Stimulated activated CD4-positive, alpha-beta T cell treated with anti-CD3 and anti-CD28 coated beads, Interleukin-4, amount 100 ng/mL, for 24 hours (primary cell): ENCODE measurements at regions not wholly inside any gene's neighbourhood (a gene's known extent, or its start where the extent isn't known, plus 50 kb on each side); places are given as distances from the start of the nearest gene placed in this dataset.
A peak's percentile ranks its signal among the peaks of the same experiment; 100 is the strongest.
"Not testable (repeated sequence)": the region's sequence is repeated elsewhere in the genome, so short reads cannot be mapped to it uniquely, and the experiment has no call there.

Source experiments
- DNase-seq: peaks from one replicate; pipeline ENCODE4 v3.0.0-alpha.2; 2020

DNA sequence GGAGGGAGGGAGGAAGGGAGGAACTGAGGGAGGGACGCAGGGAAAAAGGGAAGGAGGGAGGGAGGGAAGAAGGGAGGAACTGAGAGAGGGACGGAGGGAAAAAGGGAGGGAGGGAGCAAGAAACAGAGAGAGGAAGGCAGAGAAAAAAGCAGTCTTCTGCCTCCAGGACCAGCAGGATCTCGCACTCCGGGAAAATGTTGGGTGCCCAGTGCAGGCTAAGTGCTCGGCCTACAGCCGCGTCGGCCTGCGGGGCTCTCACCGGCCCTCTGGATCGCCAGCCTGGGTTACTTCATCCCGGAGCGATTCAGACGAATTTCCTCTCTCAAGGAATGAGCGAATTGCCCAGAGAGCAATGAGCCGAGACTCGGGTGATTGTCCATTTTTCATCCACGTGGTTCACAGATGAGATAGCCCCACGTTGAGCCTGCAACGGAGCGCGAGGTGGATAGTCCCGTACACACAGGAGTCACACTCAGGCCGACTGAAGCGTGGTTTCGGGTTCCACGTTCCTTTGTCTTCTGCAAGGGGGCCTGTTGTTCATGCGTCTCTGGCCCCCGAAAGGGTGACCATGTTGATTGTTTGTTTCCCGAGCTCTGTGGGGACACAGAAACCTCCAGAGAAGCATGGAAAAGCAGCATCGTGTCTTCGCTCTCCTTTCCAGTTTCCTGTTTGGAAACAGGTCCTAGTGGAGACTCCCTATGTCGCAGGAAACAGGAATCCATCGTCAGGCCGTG, 1937.1 kb upstream of the DEFB115 start:
- not testable (repeated sequence) for DNase-seq

DNA sequence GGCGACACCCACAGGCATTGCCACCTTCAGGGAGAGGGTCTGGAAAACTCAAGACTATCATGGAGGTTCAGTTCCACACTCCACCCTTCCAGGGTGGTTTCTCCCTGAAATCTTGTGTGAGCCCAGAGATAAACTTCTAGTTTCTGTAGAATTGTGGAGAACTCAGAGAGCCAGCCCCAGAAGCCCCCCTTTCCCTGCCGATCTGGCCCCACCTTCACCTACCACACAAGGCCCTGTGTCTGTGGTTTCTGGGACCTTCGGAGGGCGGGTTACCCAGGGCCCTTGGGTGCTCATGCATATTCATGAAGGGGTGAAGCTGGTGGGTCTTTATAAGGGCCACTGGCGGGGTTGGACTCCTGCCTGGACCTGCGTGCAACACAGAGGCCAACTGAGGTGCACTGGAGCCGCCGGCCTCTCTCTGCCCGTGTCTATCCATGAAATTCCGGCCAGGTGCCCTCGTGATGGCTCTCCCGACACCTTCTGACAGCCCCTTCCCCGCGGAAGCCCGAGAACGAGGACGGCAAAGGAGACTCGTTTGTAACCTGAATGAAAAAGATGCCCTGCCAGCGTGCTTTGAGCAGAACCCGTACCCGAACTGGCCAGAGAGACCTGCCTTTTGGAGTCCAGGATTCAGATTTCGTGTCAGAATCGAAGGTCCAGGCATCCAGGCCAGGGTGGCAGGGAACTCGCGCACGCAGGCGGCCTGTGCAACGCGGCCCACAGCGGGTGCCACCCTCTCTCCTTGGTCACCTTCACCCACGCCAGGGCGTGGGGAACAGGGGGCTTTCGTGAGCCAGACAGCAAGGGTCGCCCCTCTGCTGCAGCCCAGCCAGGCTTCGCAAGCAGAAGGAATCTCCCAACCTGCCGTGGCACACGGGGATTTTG, 1933.6 kb upstream of the DEFB115 start:
- not testable (repeated sequence) for DNase-seq

DNA sequence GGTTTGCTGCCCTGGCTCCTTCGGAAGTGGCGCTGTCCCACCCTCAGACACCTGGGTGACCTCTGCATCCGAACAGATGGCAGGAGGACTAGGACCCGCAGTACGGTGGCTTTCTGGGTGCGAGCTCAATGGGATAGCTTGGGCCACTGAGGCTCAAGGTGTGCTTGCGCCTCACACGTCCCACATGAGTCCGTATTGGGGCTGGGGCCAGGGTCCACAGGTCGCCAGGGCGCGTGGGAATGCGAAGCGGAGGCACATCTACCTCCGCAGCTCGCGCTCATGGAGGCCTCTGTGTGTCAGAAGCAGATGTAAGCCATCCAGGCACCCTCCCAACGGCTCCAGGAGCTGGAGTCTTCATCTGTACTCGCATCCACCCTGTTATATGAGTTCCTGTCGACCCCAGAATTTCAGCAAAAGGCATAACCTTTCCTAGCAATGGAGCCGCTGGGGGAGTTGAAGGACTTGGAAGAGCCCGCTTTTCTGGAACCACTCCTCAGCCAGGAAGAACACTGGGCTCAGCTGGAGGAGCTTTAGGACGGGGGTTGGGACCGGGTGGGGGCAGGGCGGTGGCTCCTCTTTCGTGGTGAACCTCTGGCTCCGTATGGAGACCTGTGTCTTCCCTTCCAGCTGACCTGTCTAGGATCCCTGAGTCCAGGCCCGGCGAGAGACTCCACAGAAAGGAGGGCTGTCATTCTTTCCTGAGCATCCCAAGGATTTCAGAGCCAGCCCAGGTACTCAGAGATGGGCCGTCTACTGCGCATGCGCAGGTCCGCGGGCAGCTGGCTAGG, 1932.8 kb upstream of the DEFB115 start:
- not testable (repeated sequence) for DNase-seq

DNA sequence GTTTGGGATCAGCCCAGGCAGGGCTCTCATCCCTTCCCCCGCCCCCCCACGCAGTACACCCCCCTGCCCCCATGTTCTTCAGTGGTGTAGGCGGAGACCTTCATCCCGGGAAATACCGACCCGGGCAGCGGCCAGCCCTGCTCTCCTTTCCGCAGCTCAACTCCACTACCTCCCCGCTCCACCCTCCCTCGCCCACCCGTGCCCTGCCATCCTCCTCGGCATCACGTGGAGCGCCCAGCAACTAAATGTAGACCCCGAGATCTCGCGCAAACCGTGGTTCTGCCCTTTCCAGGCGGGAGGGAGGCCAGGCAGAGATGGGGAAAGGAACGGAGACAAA, 1932.2 kb upstream of the DEFB115 start:
- DNase-seq: no peak

DNA sequence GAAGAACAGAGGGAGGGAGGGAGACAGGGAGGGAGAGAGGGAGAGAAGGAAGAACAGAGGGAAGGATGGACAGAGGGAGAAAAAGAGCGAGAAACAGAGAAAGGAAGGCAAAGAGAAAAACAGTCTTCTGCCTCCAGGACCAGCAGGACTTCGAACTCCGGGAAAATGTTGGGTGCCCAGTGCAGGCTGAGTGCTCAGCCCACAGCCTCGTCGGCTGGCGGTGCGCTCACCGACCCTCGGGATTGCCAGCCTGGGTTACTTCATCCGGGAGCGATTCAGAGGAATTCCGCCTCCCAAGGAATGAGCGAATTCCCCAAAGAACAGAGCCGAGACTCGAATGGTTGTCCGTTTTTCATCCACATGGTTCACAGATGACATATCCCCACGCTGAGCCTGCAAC, 1931.7 kb upstream of the DEFB115 start:
- DNase-seq: not testable (repeated sequence)

DNA sequence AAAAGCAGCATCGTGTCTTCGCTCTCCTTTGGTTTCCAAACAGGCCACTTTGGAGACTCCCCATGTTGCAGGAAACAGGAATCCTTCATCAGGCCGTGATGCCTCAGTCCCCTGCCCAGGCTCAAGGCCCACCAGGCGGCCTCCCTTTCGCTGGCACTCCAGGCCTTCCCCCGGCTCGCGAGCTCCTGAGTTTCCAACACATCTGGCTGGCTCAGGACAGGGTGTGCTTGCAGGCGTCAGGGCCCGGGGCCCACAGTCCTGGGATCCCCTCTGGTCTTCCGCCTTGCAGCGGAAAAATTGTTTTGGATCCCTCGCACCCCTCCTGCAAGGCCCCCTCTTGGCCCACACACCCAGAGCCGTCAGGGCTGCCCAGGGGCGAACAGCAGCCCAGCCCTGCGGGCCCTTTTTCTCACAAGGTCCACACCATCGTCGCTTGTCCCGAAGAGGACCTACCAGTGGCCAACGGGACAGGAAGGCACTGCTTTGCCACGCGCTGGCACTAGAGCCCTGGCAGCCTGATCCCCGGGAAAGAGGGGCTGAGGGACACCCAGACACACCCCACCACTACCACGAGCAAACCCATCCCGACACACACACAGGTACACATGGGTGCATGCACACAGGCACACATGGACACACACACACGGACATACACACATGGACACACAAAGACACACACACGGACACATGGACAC, 1930.9 kb upstream of the DEFB115 start:
- no peak for DNase-seq

DNA sequence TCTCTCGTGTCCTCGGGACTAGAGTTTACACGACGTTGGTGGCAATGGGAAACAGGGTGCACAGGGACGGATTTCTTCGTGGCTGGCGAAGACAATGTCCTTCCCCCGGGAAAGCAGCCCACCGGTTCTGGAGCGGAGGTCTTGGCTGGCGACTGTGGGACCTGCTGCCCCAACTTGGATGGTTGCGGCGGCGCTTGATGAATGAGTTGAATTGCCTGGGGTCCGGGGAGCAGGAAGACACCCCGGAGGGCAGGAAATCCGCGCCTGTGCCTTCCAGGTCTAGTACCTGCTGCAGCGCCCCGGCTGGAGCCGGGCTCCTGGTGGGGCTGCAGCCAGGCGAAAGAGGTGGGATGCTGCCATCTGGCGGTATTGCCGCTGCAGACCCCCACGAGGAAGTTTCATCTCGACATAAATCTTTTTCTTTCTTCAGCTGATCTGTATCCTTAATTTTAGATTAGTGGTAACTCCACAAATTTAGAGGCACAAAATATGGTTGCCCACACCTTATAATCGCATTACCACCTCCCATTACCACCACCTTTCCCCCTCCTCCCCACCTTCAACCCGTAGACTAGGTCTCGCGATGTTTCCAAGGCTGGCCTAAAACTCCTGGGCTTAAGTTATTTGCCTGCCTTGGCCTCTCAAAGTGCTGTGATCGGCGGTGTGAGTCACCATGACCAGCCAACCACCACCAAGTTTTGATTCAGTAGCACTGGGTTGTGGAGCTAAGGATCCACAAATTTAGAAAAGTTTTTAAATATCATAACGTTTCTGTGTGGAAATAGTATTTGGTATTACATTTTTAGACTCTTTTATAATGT, 1929.7 kb upstream of the DEFB115 start:
- peak; percentile 45 for DNase-seq

DNA sequence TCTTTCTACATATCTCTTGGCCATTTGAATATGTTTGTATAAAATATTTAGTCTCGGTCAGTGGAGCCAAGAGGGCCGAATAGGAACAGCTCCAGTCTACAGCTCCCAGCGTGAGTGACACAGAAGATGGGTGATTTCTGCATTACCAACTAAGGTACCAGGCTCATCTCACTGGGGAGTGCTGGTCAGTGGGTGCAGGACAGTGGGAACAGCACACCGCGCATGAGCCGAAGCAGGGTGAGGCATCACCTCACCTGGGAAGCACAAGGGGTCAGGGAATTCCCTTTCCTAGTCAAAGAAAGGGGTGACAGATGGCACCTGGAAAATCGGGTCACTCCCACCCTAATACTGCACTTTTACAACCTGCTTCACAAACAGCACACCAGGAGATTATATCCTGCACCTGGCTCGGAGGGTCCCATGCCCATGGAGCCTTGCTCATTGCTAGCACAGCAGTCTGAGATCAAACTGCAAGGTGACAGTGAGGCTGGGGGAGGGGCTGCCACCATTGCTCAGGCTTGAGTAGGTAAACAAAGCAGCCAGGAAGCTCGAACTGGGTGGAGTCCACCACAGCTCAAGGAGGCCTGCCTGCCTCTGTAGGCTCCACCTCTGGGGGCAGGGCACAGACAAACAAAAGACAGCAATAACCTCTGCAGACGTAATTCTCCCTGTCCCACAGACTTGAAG, 1926.9 kb upstream of the DEFB115 start:
- not testable (repeated sequence) for DNase-seq

DNA sequence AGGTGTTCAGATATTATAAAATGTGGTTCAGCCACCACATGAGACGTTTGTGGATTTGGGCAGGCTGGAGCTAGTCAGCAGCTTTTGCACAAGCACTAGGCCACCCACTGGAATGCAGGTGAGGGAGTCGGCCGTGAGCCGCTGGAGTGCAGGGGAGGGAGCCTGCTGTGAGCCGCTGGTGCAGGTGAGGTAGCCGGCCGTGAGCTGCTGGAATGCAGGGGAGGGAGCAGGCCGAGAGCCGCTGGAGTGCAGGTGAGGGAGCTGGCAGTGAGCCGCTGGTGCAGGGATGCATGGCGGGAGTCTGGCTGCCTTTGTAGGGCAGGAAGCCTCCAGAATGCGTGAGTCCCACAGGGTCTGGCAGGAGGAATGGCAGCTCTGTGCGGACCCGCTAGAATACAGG, 1907.6 kb upstream of the DEFB115 start:
- DNase-seq: no peak

DNA sequence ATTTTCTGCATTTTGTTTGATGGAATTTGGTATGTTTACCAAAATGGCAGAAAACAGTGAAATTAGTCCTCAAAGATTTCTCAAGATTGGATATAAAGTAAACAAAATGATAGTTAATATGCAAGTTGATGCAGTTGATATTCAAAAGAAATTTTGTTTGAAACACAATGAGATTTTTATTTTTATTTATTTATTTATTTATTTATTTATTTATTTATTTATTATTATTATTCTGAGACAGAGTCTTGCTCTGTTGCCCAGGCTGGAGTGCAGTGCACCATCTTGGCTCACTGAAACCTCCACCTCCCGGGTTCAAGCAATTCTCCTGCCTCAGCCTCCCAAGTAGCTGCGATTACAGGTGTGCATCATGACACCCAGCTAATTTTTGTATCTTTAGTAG, 1881.5 kb upstream of the DEFB115 start:
- DNase-seq: not testable (repeated sequence)

DNA sequence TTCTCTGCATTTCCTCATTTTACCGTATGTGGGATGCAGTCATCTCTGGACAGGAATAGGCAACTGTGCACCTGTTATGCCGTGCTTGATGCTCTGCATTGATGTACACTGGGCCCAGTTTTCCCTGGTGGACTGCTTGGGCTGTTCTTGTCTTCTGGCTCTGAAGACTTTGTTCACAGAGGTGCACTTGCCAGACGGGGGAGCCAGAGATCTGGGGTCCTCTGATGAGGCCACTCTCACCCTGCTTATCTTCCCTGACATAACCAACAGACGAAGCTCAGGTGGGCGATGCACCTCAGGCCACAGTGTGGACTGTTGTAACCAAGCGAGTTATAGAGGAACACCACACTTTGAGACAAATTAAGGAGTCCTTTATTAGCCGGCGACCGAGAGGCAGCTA, 1864.6 kb upstream of the DEFB115 start:
- not testable (repeated sequence) for DNase-seq

DNA sequence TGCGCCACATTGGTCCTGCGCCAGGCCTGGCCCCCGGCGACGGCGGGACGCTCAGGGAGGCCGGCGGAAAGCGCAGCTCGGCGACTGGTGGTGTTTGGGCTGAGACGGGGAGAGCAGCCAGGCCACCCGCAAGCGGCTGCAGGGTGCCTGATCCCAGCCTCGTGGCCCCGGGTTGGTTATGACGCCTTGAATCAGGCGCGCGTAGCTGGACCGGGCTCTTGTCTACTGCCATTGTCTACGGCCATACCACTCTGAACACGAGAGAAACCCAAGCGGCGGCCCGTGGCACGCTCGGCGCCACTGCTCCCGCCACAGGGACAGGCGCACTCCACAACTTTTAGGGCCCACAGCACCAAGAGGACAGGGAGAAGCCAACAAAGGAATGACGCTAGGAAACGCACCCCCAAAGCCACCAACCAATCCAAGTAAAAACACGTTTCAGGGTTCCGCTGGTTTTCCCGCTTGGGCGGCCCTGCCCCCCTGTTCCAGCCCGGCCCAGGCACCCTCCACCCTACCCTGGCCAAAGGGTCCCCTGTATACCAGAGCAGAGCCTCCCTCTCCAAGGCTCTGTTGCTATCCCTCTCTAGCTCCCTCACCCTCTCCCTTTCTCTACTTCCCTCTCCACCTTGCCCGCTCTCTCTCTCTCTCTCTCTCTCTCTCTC, 1849.3 kb upstream of the DEFB115 start:
- DNase-seq: no peak

DNA sequence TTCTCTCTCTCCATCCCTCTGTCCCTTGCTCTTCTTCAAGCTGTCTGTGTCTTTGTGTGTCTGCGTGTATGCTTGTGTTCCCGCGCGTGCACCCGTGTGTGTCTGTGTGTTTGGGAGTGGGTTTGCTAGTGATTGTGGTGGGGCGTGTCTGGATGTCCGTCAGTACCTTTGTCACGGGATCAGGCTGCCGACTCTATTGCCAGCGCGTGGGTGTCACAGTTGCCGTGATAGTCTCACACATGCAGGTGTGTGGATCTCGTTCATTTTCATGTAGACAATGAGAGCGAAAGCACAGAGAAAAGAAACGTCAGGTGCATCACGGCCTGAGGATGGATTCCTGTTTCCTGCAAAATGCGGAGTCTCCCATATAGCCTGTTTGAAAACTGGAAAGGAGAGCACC, 1848.8 kb upstream of the DEFB115 start:
- not testable (repeated sequence) for DNase-seq

DNA sequence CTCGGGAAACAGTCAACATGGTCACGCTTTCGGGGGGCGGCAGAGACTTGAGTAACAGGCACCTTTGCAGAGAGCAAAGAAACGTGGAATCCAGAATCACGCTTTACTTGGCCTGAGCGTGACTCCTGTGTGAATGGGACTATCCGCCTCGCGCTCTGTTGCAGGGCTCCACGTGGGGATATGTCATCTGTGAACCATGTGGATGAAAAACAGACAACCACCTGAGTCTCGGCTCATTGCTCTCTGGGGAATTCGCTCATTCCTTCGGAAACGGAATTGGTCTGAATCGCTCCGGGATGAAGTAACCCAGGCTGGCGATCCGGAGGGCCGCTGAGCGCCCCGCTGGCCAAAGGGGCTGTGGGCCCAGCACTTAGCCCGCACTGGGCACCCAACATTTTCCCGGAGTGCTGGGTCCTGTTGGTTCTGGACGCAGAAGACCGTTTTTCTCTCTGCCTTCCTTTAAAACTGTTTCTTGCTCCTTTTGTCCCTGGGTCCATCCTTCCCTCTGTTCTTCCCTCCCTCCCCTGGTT, 1848.2 kb upstream of the DEFB115 start:
- not testable (repeated sequence) for DNase-seq

DNA sequence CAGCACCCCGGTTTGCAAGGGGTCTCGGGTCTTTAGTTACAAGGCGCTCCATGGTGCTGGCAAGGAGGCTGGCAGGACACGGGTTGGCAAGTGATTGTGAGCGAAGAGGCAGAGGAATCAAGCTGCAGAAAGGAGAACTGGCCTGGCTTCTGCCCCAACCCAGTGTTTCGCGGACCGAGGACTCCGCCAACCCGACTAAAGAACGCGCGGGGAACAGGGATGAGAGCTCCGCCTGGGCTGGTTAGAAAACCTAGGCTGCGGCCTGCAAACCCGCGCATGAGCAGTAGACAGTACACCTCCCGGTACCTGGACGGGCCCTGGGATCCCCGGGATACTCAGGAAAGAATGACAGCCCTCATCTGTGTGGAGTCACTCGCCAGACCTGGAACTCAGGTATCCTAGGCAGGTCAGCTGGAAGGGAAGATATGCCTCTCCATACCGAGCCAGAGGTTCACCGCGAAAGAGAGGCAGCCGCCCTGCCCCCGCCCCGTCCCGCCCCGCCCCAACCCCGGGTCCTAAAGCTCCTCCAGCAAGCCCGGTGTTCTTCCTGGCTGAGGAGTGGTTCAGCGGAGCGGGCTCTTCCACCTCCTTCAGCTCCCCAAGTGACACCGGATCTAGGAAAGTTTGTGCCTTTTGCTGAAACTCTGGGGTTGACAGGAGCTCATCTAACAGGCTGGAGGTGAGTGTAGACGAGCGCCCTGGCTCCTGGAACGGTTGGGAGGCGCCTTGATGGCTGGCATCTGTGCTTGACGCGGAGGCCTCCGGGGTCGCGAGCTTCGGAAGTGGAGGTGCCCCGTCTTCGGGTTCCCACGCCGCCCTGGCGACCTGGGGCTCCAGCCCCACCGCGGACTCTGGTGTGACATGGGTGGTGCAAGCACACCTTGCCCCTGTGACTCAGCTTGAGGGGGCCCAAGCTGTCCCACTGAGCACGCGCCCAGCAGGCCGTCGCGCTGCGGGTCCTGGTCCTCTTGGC, 1847.3 kb upstream of the DEFB115 start:
- no peak for DNase-seq

DNA sequence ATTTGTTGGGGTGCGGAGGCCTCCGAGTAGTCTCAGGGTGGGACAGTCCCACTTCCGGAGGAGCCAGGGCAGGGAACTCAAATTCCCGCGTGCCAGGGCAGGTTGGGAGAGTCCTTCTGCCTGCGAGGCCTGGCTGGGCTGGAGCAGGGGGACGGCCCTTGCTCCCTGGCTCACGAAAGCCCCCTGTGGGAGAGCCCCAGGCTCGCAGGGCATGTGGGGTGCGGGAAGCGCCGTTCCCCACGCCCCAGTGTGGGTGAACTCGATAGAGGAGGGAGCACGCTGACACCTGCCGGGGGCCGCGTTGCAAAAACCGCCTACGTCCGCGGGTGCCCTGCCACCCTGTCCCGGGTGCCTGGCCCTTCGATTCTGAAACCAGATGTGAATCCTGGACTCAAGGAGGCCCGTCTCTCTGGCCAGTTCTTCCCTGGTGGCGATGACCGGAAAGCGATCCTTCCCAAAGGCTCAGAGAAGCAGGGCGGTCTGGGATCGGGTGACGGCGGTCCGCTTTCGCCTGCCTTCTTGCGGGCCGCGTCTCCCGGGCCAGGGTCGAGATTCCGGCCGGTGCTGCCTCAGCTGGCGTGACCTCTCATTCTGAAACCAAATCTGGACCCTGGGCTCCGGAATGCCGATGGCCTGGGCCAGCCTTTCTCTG, 1846.5 kb upstream of the DEFB115 start:
- no peak for DNase-seq

DNA sequence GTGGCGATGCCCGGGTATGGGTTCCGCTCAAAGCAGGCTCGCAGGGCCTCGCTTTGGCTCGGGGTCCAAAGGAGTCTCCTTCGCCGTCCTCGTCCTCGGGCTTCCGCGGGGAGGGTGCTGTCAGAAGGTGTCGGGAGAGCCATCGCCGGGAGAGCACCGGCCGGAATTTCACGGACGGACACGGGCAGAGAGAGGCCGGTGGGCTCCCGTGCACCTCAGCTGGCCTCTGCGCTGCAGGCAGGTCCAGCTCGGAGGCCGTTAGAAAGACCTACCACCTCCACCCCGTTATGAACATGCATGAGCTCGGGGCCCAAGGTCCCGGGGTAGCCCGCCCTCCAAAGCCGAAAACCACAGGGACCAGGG, 1846.0 kb upstream of the DEFB115 start:
- DNase-seq: not testable (repeated sequence)

DNA sequence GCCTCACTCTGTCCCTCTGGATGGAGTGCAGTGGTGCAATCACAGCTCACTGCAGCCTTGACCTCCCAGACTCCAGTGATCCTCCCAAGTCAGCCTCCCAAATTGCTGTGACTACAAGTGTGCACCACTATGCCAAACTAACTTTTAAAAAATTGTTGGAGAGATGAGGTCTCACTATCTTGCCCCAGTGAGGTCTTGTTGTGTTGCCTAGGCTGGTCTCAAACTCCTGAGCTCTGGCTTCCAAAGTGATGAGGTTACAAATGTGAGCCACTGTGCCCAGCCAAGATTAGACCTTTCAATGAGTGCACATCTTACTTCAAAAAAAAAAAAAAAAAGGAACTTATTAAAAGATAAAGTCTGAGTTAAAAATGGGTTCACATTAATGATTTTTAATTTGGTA, 1838.1 kb upstream of the DEFB115 start:
- no peak for DNase-seq
